ENCODE measurements at regions not wholly inside any gene's neighbourhood (a gene's known extent, or its start where the extent isn't known, plus 50 kb on each side); places are given as distances from the start of the nearest gene placed in this dataset.
A peak's percentile ranks its signal among the peaks of the same experiment; 100 is the strongest.
"Not testable (repeated sequence)": the region's sequence is repeated elsewhere in the genome, so short reads cannot be mapped to it uniquely, and the experiment has no call there.

DNA sequence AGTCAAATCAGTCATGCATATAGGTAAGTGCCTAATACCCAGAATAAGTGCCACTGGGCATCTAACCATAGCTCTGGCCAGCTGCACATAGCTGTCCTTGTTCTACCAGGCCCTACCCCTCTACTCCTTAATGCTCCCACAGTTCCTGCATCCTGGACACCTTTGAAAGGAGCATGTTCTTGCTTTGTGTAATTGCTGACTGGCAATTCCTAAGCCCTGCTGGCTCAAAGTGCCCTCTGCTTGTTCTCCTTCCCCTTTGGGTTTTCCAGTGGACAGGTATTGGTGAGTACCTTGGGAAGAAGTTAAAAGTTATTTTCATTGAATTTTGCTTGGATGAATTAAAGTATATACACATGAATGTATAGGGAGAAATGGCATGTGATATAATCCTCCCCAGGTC, 516.4 kb downstream of the ETNK1 start:
- Mint-ChIP-seq H3K9me3 (peaks cover 15% of the 10 kb centered on the region), H3K4me1 (ENCODE audit: low read depth) (no peaks in the 10 kb centered on the region), H3K36me3 (ENCODE audit: low read depth) (no peaks in the 10 kb centered on the region), H3K27me3 (no peaks in the 10 kb centered on the region), H3K27ac (no peak overlapping the region), H3K4me3 (no peak overlapping the region)
- ChIA-PET CTCF (no interaction called here), POLR2A (no interaction called here)
- TF ChIP-seq, protein P1, sequence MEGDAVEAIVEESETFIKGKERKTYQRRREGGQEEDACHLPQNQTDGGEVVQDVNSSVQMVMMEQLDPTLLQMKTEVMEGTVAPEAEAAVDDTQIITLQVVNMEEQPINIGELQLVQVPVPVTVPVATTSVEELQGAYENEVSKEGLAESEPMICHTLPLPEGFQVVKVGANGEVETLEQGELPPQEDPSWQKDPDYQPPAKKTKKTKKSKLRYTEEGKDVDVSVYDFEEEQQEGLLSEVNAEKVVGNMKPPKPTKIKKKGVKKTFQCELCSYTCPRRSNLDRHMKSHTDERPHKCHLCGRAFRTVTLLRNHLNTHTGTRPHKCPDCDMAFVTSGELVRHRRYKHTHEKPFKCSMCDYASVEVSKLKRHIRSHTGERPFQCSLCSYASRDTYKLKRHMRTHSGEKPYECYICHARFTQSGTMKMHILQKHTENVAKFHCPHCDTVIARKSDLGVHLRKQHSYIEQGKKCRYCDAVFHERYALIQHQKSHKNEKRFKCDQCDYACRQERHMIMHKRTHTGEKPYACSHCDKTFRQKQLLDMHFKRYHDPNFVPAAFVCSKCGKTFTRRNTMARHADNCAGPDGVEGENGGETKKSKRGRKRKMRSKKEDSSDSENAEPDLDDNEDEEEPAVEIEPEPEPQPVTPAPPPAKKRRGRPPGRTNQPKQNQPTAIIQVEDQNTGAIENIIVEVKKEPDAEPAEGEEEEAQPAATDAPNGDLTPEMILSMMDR (IDR thresholded peaks at IDR 0.05), result no peak
- DNase-seq (no peak), ATAC-seq (no peak)
- intact Hi-C loops (cut with micrococcal nuclease), result no loop called here

DNA sequence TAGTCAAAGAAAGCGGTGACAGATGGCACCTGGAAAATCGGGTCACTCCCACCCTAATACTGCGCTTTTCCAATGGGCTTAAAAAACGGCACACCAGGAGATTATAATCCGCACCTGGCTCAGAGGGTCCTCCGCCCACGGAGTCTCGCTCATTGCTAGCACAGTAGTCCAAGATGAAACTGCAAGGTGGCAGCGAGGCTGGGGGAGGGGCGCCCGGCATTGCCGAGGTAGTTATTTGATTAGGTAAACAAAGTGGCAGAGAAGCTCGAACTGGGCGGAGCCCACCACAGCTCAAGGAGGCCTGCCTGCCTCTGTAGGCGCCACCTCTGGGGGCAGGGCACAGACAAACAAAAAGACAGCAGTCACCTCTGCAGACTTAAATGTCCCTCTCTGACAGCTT, 521.1 kb downstream of the ETNK1 start:
- peak; percentile 1 for DNase-seq
- H3K27ac Mint-ChIP-seq; CTCF ChIA-PET; intact Hi-C loops (cut with micrococcal nuclease); H3K4me1 Mint-ChIP-seq (ENCODE audit: low read depth); H3K36me3 Mint-ChIP-seq (ENCODE audit: low read depth); H3K27me3 Mint-ChIP-seq; POLR2A ChIA-PET; H3K4me3 Mint-ChIP-seq; ATAC-seq: not testable (repeated sequence)
- H3K9me3 Mint-ChIP-seq, result peaks cover 15% of the 10 kb centered on the region

GRCh38 chr12:23168459-23168858, 543.5 kb downstream of the ETNK1 start:
- no peaks in the 10 kb centered on the region for H3K36me3 Mint-ChIP-seq (ENCODE audit: low read depth)
- intact Hi-C loops (cut with micrococcal nuclease), result no loop called here
- no peaks in the 10 kb centered on the region for H3K9me3 Mint-ChIP-seq
- CTCF ChIA-PET, result no interaction called here
- TF ChIP-seq, protein P1 (IDR thresholded peaks at IDR 0.05), result no peak
- no peaks in the 10 kb centered on the region for H3K4me1 Mint-ChIP-seq (ENCODE audit: low read depth)
- no peaks in the 10 kb centered on the region for H3K27me3 Mint-ChIP-seq
- POLR2A ChIA-PET, result no interaction called here
- no peak overlapping the region for H3K4me3 Mint-ChIP-seq
- ATAC-seq, result no peak
- H3K27ac Mint-ChIP-seq, result no peak overlapping the region
- DNase-seq, result no peak

GRCh38 chr12:23169012-23169695, 544.2 kb downstream of the ETNK1 start:
- H3K27me3 Mint-ChIP-seq, result no peaks in the 10 kb centered on the region
- CTCF ChIA-PET, result no interaction called here
- POLR2A ChIA-PET, result no interaction called here
- ATAC-seq (no peak), DNase-seq (no peak)
- no peak overlapping the region for H3K4me3 Mint-ChIP-seq
- TF ChIP-seq, protein P1 (IDR thresholded peaks at IDR 0.05), result no peak
- intact Hi-C loops (cut with micrococcal nuclease), result no loop called here
- H3K9me3 Mint-ChIP-seq, result peaks cover 2% of the 10 kb centered on the region
- H3K36me3 Mint-ChIP-seq (ENCODE audit: low read depth), result no peaks in the 10 kb centered on the region
- H3K27ac Mint-ChIP-seq, result no peak overlapping the region
- no peaks in the 10 kb centered on the region for H3K4me1 Mint-ChIP-seq (ENCODE audit: low read depth)

DNA sequence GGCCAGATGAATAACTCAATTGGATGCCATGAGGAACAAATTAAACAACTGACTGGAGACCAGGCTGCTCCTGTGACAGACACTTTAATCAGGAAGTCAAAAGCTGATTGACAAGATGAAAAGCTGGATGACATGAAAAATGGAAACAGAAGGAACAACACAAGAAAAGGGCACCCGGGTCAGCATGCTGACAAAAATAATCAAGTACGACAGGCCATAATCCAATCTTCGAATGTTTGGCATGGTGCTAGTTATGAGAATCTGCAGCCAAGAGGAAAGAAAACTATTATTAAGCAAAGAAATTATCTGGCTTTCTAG, 544.7 kb downstream of the ETNK1 start:
- DNase-seq (no peak), ATAC-seq (no peak)
- TF ChIP-seq, protein P1 (IDR thresholded peaks at IDR 0.05), result no peak
- H3K4me1 Mint-ChIP-seq (ENCODE audit: low read depth), result no peaks in the 10 kb centered on the region
- intact Hi-C loops (cut with micrococcal nuclease), result no loop called here
- H3K9me3 Mint-ChIP-seq, result peaks cover 2% of the 10 kb centered on the region
- no peaks in the 10 kb centered on the region for H3K36me3 Mint-ChIP-seq (ENCODE audit: low read depth)
- POLR2A ChIA-PET, result no interaction called here
- CTCF ChIA-PET, result no interaction called here
- no peak overlapping the region for H3K4me3 Mint-ChIP-seq
- no peak overlapping the region for H3K27ac Mint-ChIP-seq
- H3K27me3 Mint-ChIP-seq, result no peaks in the 10 kb centered on the region

DNA sequence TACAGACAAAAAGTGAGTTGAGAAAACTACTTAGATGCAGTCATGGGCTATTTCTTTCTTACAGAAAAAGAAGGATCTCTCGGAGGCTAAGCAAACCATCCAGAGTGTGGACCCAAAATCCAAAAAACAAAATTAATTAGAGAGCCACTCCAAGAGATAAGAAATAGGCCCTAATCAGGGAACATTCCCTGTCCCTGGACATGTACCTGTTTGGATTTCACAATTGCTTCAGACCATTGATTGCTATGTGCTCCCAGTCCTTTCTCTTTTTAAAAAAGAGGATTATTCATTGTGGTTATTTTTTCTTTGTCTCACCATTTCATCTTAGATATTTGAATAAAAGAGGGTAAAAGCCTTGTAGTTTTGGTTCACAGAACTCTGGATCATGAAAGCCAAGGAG, 549.9 kb downstream of the ETNK1 start:
- H3K36me3 Mint-ChIP-seq (ENCODE audit: low read depth), result no peaks in the 10 kb centered on the region
- no peak overlapping the region for H3K27ac Mint-ChIP-seq
- H3K4me3 Mint-ChIP-seq, result no peak overlapping the region
- no peaks in the 10 kb centered on the region for H3K4me1 Mint-ChIP-seq (ENCODE audit: low read depth)
- ATAC-seq (no peak), DNase-seq (no peak)
- ChIA-PET CTCF (no interaction called here), POLR2A (no interaction called here)
- intact Hi-C loops (cut with micrococcal nuclease), result no loop called here
- TF ChIP-seq, protein P1 (IDR thresholded peaks at IDR 0.05), result no peak
- H3K27me3 Mint-ChIP-seq, result no peaks in the 10 kb centered on the region
- H3K9me3 Mint-ChIP-seq, result peaks cover 2% of the 10 kb centered on the region
